Fibroblast of skin of back (primary cell): ENCODE measurements at regions not wholly inside any gene's neighbourhood (a gene's known extent, or its start where the extent isn't known, plus 50 kb on each side); places are given as distances from the start of the nearest gene placed in this dataset.

ENCODE experiments used
- DNase-seq: peaks from one replicate; pipeline ENCODE4 v3.0.0-alpha.2; 2013

- DNase-seq: no peak
Observed at GRCh38 chr20:50286174-50286511, 95.5 kb downstream of the CEBPB start.

DNA sequence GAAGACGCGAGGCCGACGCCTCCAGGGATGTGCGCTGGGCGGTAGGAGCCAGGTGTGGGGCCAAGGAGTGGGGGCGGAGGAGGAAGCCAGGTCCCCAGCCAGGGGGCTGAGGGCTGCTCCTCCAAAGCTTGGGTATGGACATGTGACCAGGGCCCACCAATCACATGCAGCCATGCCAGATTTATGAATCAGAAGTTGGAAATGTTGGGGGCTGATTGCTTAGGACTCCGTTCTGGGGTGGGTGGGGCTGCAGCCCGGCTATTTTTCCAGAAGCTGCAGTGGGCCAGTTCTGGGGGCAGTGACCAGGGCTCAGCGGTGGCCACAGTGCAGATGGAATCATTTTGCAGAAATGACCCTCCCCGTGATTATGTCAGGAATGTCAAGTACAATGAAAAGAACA is 96.0 kb downstream of the CEBPB start:
- DNase-seq: peak; percentile 91

DNA sequence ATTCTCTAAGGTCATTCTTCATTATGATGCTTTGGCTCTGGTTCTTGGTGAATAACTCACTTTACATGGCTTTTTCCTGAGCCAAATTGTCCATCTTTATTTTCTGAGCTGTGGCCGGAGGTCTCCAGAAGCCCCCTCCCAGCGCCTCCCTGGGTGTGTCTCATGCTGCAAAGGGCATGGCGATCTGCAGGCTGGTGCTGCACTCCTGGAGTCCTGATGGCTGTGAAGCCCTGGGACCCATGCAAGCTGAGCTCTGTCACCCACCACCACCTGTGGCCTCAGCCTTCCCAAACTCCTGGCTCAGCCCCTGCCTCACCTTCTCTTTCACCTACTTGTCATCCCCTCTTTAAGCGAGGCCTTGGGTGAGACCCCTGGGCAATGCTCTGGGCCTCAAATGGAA is 96.9 kb downstream of the CEBPB start:
- no peak for DNase-seq

DNA sequence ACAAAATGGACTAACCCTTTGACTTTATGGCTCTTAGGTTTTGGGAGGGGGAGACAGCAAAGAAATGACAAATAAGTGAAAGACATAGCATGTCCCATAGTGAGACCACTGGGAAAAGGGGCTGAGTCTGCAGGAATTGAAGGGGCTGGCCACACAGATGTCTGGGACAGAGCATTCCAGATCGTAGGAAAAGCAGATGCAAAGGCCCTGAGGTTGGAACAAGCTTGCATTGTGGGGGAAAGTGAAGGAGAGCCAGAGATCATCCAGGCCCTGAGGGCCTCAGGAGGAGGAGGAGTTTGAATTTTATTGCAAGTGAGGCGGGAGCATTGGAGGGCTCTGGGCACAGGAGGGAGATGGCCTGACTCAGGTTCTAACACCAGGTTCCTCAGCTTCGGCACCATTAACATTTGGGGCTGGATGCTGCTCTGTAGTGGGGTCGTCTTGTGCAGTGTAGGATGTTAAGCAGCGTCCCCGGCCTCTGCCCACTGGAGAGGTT is 97.5 kb downstream of the CEBPB start:
- no peak for DNase-seq

DNA sequence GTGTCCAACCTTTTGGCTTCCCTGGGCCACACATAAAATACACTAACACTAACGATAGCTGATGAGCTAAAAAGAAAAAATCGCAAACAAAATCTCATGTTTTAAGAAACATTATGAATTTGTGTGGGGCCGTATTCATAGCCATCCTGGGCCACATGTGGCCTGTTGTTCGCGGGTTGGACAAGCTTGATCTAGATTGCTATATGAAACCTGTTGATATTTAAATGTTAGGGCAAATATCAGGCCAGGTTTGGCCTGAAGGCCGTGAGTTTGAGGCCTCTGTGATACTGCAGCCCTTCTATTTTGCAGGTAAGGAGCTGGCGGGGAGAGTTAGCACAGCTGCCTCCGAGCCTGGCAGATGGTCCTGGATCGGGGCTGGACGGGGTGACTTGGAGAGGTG is 99.0 kb downstream of the CEBPB start:
- DNase-seq: no peak

DNA sequence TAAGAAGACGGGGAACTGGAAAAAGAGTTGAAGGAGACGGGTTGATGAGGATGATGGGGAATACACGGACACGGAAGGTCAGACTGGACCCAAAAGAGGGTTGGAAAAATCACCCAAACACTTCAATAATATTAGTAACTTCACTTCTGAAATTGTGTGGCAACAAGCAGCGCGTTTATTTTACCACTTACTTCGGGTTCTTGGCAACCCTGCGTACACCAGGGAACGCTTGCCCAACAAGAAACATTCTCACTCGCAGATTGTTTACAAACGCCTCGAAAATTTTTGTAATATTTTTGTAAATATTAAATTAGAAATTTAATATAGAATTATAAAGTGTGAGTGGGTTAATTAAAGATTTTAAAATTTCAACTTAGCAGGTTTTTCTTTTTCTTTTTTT is 99.5 kb downstream of the CEBPB start:
- DNase-seq: no peak

DNA sequence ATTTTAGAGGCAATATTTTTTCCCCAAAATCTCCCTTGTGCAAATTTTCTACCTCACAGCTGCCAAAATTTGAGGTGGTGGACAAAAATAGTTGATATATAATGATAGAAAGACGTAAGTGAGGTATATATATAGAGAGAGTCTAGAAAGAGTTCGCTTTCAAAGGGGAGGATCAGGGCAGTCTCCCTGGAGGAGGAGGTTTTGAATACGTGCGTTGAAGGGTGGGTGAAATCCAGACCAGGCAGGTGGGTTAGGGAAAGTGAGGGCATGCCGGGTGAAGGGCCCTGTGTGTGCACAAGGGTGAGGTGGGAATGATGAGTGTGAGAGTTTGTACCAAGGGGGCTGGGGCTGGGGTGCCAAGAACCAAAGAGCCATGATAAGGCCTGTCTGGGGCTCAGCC is 100.2 kb downstream of the CEBPB start:
- no peak for DNase-seq

DNA sequence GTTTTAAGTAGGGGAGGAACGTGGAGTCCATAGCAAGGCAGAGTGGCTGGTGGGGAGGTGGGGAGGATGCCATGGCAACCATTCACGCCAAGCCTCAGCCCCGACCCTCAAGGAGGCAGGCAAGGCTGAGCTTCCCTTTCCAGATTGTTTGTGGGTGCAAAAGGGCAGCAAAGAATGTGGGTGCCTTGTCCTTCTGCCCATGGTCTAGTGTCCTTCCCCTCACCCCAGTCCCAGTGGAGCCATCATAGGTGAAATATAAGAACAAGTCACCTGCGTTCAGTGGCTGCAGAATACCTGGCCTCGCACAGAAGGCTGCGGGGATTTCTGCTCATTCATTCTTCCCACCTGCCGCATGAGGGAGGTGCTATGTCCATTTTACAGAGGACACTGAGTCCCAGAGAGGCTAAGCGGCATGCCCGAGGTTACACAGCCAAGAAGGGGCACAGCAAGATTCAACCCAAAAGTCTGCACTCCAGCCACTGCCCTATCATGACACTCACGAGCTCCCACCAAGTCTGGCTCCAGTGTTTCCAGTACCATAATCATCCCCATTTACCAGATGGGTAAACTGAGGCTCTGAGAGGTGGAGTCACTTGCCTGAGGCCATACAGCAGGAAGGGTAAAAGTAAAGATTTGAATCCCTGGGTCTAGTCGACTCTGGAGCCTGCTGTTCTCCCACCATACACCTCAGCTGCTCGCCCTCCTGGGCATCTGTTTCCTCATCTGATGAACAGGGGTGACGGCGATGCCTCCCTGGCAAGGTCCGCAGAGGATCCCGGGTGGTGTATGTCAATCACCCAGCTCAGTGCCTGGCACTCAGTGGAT is 100.8 kb downstream of the CEBPB start:
- no peak for DNase-seq

DNA sequence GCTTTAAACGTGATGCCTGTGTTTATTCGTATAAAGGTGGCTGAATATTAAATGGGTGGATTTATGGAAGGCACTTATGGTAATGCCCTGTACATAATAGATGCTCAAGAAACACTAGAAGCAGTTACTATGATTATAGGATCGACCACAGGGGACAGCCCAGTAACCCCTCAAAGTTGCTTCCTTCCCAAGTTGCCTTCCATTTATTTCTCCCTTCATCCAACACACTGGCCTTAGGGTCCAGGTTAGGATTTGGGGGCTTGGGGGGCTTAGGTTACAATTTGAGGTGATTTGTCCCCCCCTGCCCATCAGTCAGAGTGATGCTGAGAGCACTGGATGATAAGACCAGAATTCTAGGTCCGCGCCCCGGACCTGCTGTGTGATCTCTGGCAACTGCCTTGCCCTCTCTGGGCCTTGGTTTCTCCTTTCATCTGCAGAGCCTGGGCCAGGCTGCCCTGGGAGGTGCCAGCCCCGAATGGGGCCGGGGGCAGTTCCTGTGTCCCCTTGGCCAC is 101.5 kb downstream of the CEBPB start:
- DNase-seq: no peak

GRCh38 chr20:50292591-50293283 is 102.1 kb downstream of the CEBPB start:
- peak; percentile 85 for DNase-seq

DNA sequence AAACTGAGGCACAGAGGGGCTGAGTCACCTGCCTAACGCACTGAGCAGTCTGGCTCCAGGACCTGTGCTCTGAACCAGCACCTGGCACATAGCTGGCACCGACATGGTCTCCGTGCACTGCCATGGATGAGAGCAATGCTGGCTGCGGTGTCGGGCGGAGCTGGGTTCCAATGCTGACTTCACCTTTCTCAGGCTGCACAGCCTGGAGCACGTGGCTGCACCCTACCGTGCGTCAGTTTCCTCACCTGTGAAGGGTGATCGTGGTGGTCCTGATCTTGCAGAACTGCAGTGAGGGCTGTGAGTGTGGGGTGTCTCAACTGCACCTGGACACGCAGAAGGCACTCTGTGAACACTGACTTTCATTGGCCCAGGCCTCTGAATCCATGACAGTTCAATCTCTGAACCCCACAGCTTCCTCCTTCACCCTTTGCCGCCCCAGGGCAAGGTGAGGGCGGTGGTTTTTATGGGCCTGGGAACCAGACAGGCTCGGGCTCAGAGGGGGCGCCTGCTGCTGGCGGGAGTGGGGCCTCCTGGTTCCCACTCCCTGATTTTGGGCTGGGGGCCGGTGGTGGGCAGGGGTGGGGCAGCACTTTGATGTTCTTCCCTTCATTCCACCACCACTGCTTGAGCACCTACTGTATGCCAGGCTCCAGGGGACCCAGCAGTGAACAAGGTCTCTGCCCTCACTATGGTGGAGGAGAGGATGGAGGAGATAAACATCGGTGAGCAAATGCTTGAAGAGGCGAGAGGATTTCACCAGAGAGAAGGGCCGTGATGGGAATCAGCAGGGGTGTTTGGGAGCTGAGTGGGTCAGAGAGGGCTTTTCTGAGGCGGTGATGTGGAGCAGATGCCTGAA is 102.9 kb downstream of the CEBPB start:
- DNase-seq: no peak

DNA sequence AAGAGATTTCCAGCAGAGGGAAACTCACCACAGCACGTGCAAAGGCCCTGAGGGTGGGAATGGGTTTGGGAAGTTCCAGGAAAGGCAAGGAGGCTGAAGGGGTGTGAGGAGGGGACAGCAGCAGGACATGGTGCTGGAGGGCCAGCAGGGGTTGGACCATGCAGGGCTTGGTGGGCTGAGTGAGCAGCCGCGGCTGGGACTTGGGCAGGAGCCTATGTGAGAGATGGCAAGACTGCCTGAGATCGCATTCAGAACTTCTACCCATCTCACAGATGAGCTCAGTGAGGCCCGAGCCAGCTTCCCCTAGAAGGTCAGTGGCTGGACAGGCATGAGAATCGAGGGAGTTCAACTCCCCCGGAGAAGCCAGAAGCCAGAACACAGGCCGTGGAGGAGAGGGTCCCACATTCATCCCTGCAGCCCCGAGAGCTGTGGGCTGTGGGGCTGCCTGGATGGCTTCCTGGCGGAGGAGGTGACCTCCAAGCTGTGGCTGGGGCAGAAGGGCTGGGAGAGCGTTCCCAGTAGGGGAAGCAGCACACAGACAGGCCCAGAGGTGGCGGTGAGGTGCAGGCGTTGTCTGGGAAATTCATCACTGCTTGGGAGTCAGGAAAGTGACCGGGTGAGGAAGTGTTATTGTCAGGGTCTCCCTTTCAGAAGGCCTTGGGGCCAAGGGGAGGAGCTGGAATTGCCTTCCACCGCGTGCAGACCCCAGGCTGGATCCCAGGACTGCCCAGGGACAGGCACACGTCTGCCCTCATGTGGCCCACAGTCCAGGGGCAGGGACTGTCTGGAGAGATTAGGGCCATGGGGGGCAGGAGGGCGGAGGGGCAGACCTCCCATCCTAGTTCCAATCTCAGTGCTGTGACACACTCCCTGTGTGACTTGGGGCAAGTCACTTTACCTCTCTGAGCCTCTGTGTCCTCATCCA is 103.8 kb downstream of the CEBPB start:
- no peak for DNase-seq

DNA sequence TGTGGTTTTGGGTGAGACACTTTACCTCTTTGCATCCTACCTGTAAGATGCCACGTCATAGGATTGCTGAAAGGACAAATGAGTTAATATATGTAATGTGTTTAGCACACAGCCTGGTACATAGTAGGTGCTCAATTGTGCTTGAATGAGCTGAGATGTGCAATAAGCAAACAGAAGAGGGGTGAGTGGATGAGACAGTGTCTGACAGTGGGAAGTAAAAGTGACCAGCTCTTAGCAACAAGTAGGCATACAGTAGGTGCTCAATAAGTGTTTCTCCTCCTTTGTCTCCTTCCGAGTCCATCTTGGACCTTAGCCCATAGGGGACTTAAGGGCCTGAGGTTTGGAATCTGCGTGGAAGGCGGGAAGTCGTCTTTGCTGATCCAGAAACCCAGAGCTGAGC is 104.7 kb downstream of the CEBPB start:
- no peak for DNase-seq

DNA sequence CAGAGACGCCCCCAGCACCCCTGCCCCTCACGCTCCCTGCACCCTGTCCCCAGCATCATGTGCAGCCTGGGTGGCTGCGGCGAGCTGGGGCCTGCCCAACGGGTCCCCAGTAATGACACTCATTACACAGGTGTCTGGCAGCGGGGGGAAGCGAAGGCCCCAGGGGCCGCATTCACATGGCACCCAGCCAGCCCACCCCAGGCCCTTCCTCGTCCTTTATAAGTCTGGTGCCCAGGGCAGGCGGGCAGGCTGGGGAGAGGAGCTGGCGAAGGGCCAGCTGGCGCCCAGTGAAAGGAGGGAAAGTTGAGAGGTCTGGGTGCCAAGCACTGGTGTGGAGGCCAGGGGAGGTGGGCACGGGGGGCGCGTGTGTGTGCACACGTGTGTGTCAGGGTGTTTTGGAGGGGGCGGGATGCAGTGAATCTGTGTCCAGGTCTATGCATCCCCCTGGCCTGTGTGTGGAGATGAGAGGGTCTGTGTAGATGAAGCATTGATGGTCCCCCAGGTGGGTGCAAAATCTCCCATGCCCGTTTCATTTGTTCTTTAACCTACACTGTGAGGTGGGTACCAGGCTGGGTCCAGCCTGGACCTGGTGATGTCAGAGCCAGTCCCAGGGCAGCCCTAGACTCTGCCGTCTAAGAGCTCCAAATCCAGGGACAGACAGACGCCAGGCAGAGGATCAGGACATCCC is 105.3 kb downstream of the CEBPB start:
- no peak for DNase-seq

- DNase-seq: no peak
Observed at GRCh38 chr20:50296450-50297375, 106.1 kb downstream of the CEBPB start.

DNA sequence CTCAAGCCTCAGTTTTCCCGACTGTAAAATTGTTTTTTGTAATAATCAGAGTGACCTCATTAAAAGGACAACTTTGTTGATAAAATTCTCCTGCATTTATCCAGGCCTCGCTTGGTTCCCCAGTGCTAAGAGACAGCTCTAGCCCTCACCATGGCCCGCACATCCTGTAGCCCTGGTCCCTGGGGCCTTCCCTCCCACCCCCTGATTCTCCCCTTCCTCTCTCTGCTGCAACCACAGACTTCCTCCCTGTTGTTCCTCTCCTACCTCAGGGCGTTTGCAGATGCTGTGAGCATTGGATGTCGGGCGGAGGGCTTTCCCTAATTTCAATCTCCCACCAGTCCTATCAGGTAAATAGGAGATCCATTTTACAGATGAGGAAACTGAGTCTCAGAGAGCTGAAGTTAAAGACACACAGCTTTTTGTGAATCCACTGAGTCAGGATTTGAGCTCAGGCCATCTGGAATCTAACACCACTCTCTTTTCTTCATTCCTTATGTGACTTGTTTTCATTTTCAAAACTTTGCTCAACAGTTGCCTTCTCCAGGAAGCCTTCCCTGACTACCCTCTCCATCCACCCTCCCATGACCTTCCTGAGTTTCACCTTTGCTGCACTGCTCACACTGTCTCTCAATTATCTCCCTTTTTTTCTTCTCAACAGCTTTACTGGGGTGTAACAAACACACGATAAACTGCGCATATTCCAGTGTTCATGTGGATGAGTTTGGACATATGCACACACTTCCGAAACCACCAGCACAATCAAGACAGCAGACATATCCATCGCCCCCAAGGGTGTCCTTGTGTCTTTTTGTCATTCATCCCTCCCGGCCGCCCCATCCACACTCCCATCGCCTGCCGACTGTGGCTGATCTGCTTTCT is 107.1 kb downstream of the CEBPB start:
- DNase-seq: no peak

- DNase-seq: no peak
Observed at GRCh38 chr20:50298554-50299324, 108.1 kb downstream of the CEBPB start.

GRCh38 chr20:50299325-50299629 is 108.6 kb downstream of the CEBPB start:
- no peak for DNase-seq
